ENCODE measurements at regions not wholly inside any gene's neighbourhood (a gene's known extent, or its start where the extent isn't known, plus 50 kb on each side); places are given as distances from the start of the nearest gene placed in this dataset.

DNA sequence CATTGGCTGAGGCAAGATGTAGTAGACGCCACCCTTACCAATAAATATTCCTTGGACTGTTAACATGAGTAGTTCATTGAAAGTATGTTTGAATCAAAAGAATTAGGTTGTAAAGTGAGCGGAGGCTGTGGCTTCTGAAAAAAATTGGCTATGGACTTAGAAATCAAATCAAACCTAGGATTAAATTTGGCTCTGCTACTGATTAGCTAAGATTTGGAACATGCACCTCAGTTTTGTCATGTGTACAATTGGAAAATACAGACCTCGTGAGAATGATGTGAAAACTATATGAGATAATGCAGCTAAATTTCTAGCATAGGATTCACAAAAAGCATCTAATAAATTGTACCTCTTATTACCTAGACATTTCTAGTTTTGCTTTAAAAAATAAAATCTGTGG lies 85.3 kb upstream of the USP25 start:
- Mint-ChIP-seq H3K9me3 (no peaks in the 10 kb centered on the region), H3K4me3 (no peak overlapping the region), H3K27me3 (ENCODE audit: low read depth) (no peaks in the 10 kb centered on the region), H3K36me3 (ENCODE audit: insufficient read depth in 1 of 3, low read depth in 3 of 3) (no peaks in the 10 kb centered on the region), H3K27ac (no peak overlapping the region), H3K4me1 (no peaks in the 10 kb centered on the region)
- Histone ChIP-seq H3K18ac (ENCODE audit: insufficient read length, low read depth, low read length) (no peak overlapping the region), H3K9me3 (ENCODE audit: control insufficient read depth, low read depth, low read length) (no peaks in the 10 kb centered on the region), H3K4me2 (ENCODE audit: insufficient read depth, insufficient read length, low read length) (no peak overlapping the region), H2AFZ (ENCODE audit: low read length) (no peak overlapping the region), H3T11ph (ENCODE audit: low read length) (no peak overlapping the region), H4K20me1 (ENCODE audit: control insufficient read depth, insufficient read depth, insufficient read length) (no peaks in the 10 kb centered on the region), H3K14ac (ENCODE audit: insufficient read depth, low read length) (no peak overlapping the region), H3K9ac (ENCODE audit: extremely low read depth, insufficient read length, low read length) (no peak overlapping the region), H4K5ac (ENCODE audit: insufficient read length, low read depth, low read length) (no peak overlapping the region), H3K56ac (ENCODE audit: insufficient read length, low read depth, low read length) (no peak overlapping the region), H2BK5ac (ENCODE audit: insufficient read length, low read length) (no peak overlapping the region), H2AK5ac (ENCODE audit: insufficient read length, low read length) (no peak overlapping the region), H3K79me2 (ENCODE audit: insufficient read depth, low read length) (no peaks in the 10 kb centered on the region), H3K27me3 (ENCODE audit: insufficient read depth, low read length) (no peaks in the 10 kb centered on the region), H2BK20ac (ENCODE audit: low read depth, low read length, poor library complexity, severe bottlenecking) (no peak overlapping the region), H3K27ac (ENCODE audit: insufficient read length, low read depth, low read length) (no peak overlapping the region), H2BK120ac (ENCODE audit: low read depth, low read length, poor library complexity, severe bottlenecking) (no peak overlapping the region), H3K23ac (ENCODE audit: insufficient read length, low read depth, low read length) (no peak overlapping the region), H2BK12ac (ENCODE audit: insufficient read length, low read depth, low read length) (no peak overlapping the region), H4K8ac (replicated peaks; ENCODE audit: insufficient read length, low read depth, low read length) (no peak overlapping the region), H3K79me1 (ENCODE audit: insufficient read depth, low read depth, low read length, poor library complexity, severe bottlenecking) (no peaks in the 10 kb centered on the region), H3K4me1 (ENCODE audit: insufficient read depth, low read length) (no peaks in the 10 kb centered on the region), H3K23me2 (ENCODE audit: insufficient read length, low read depth, low read length, poor library complexity, severe bottlenecking) (no peaks in the 10 kb centered on the region), H3K4ac (ENCODE audit: low read depth, low read length) (no peak overlapping the region), H4K91ac (ENCODE audit: insufficient read length, low read depth, low read length) (no peak overlapping the region), H2BK15ac (ENCODE audit: low read depth, low read length) (no peak overlapping the region)
- DNase-seq, result no peak
- no CpG with 5 or more reads among the region's 3 CpGs for WGBS (ENCODE audit: extremely low coverage, insufficient read length, low lambda C conversion rate)
- TF ChIP-seq, protein P1, sequence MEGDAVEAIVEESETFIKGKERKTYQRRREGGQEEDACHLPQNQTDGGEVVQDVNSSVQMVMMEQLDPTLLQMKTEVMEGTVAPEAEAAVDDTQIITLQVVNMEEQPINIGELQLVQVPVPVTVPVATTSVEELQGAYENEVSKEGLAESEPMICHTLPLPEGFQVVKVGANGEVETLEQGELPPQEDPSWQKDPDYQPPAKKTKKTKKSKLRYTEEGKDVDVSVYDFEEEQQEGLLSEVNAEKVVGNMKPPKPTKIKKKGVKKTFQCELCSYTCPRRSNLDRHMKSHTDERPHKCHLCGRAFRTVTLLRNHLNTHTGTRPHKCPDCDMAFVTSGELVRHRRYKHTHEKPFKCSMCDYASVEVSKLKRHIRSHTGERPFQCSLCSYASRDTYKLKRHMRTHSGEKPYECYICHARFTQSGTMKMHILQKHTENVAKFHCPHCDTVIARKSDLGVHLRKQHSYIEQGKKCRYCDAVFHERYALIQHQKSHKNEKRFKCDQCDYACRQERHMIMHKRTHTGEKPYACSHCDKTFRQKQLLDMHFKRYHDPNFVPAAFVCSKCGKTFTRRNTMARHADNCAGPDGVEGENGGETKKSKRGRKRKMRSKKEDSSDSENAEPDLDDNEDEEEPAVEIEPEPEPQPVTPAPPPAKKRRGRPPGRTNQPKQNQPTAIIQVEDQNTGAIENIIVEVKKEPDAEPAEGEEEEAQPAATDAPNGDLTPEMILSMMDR (conservative IDR thresholded peaks at IDR 0.05), result no peak
